Neuronal stem cell (in vitro differentiated cells): ENCODE measurements at regions not wholly inside any gene's neighbourhood (a gene's known extent, or its start where the extent isn't known, plus 50 kb on each side); places are given as distances from the start of the nearest gene placed in this dataset.

ENCODE experiments used
- DNase-seq: peaks from one replicate; pipeline ENCODE4 v3.0.0-alpha.2; 2013; ENCODE audit warnings: low spot score
- H2AFZ ChIP-seq: one replicate; pipeline ENCODE4 v1.6.1; 2013; ENCODE audit warnings: mild to moderate bottlenecking, low read length, inconsistent platforms
- H2AK5ac ChIP-seq: 2 replicates; pipeline ENCODE4 v1.6.1; 2013; ENCODE audit warnings: low read depth, mild to moderate bottlenecking, inconsistent platforms, low read length, moderate library complexity, mixed read lengths
- H2BK120ac ChIP-seq: 2 replicates; pipeline ENCODE4 v1.6.1; 2013; ENCODE audit warnings: low read depth, mild to moderate bottlenecking, inconsistent platforms, low read length, moderate library complexity, mixed read lengths
- H2BK12ac ChIP-seq: one replicate; pipeline ENCODE4 v1.6.1; 2013; ENCODE audit warnings: low read length, inconsistent platforms
- H2BK15ac ChIP-seq: 2 replicates; pipeline ENCODE4 v1.6.1; 2013; ENCODE audit warnings: mild to moderate bottlenecking, low read length, inconsistent platforms, mixed read lengths
- H2BK5ac ChIP-seq: one replicate; pipeline ENCODE4 v1.6.1; 2013; ENCODE audit warnings: inconsistent platforms, mild to moderate bottlenecking, low read length, moderate library complexity
- H3K14ac ChIP-seq: one replicate; pipeline ENCODE4 v1.6.1; 2013; ENCODE audit warnings: low read length, inconsistent platforms
- H3K18ac ChIP-seq: 2 replicates; pipeline ENCODE4 v1.6.1; 2013; ENCODE audit warnings: low read length, inconsistent platforms
- H3K23ac ChIP-seq: 2 replicates; pipeline ENCODE4 v1.6.1; 2013; ENCODE audit warnings: low read depth, mild to moderate bottlenecking, mixed read lengths, low read length, inconsistent platforms; ENCODE audit not compliant: poor library complexity
- H3K27ac ChIP-seq: replicated peaks from 3 replicates; pipeline ENCODE4 v1.5.1; 2013; ENCODE audit warnings: low read length, inconsistent platforms
- H3K27me3 ChIP-seq, 3 experiments: 2 replicates each; pipeline ENCODE4 v1.6.1; 2013; ENCODE audit warnings: low read length in 3 of 3, mild to moderate bottlenecking in 2 of 3, inconsistent platforms in 1 of 3, low read depth in 1 of 3, mixed read lengths in 1 of 3, moderate library complexity in 1 of 3; ENCODE audit not compliant: control insufficient read depth in 3 of 3, insufficient read depth in 3 of 3
- H3K36me3 ChIP-seq, 2 donors: replicated peaks in 1 of 2; 2 replicates each; pipeline ENCODE4 v1.6.1; 2013; ENCODE audit warnings: low read length in 2 of 2; ENCODE audit not compliant: control insufficient read depth in 2 of 2, insufficient read depth in 2 of 2
- H3K4ac ChIP-seq: 2 replicates; pipeline ENCODE4 v1.6.1; 2013; ENCODE audit warnings: inconsistent platforms, mild to moderate bottlenecking, low read length, moderate library complexity
- H3K4me1 ChIP-seq, 2 donors: 1 replicate in 1 of 2; 2 replicates in 1 of 2; pipeline ENCODE4 v1.6.1; 2013; ENCODE audit warnings: low read length in 2 of 2, low read depth in 1 of 2; ENCODE audit not compliant: control insufficient read depth in 2 of 2, insufficient read depth in 1 of 2
- H3K4me2 ChIP-seq: one replicate; pipeline ENCODE4 v1.6.1; 2013; ENCODE audit warnings: mild to moderate bottlenecking, low read length, inconsistent platforms; ENCODE audit not compliant: insufficient read depth, poor library complexity, severe bottlenecking
- H3K4me3 ChIP-seq, 2 donors: 2 replicates each; pipeline ENCODE4 v1.5.1; 2013; ENCODE audit warnings: low read length in 2 of 2, mild to moderate bottlenecking in 2 of 2, inconsistent platforms in 1 of 2, moderate library complexity in 1 of 2
- H3K79me1 ChIP-seq: one replicate; pipeline ENCODE4 v1.6.1; 2013; ENCODE audit warnings: low read depth, mild to moderate bottlenecking, inconsistent platforms, low read length, moderate library complexity
- H3K9ac ChIP-seq: one replicate; pipeline ENCODE4 v1.6.1; 2013; ENCODE audit warnings: mild to moderate bottlenecking, low read depth, low read length, inconsistent platforms; ENCODE audit not compliant: poor library complexity
- H3K9me3 ChIP-seq, 2 donors: replicated peaks in 1 of 2; 2 replicates each; pipeline versions ENCODE3 to v1.6.1; 2013; ENCODE audit warnings: low read length in 2 of 2, mild to moderate bottlenecking in 2 of 2, inconsistent platforms in 1 of 2, low read depth in 1 of 2, mixed read lengths in 1 of 2, moderate library complexity in 1 of 2; ENCODE audit not compliant: control insufficient read depth in 2 of 2, insufficient read depth in 1 of 2
- H4K8ac ChIP-seq: one replicate; pipeline ENCODE4 v1.6.1; 2013; ENCODE audit warnings: low read depth, mild to moderate bottlenecking, inconsistent platforms, low read length, moderate library complexity
- H4K91ac ChIP-seq: one replicate; pipeline ENCODE4 v1.6.1; 2013; ENCODE audit warnings: low read length, low read depth, mild to moderate bottlenecking, inconsistent platforms; ENCODE audit not compliant: poor library complexity
- WGBS, 2 donors: extraction: QIAGEN DNeasy Blood & Tissue Kit; methylation state at CpG; one replicate each; pipeline ENCODE4 v1.1.7; 2013; ENCODE audit warnings: missing lambda C conversion rate in 2 of 2, mixed read lengths in 1 of 2; ENCODE audit not compliant: insufficient read length in 2 of 2, insufficient replicate concordance in 1 of 2; ENCODE audit errors: extremely low coverage in 2 of 2; 5-methylcytosine and 5-hydroxymethylcytosine counted together

DNA sequence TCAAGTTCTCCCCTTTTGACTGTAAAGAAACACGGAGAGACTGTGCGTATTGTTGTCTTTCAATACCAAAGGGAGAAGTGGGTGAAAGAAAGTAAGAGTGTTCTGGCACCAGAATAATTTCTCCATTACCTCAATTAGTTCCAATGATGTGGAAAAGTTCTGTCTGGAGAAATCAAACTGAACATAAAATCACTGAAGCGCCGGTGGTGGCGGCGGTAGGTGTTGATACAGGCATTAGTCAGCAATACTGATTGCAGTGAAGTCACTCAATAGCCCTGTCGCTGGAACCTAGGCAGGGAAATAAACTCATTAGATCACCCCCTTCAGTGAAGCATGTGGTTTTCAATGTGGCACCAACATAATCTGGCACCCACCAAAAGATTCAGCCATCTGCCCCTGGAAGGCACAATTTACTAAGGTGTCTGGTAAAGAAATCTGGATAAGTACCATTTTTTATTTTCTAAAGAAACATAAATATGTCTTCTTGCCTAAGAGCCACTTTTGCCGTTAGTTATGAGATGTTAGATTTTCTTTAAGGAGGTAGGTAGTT is 274.2 kb upstream of the SOX9 start:
- H3K27ac ChIP-seq = no peak overlapping the region
- no peak overlapping the region for H2BK5ac ChIP-seq
- no peak overlapping the region for H4K8ac ChIP-seq
- H2BK12ac ChIP-seq = no peak overlapping the region
- H3K4ac ChIP-seq = no peak overlapping the region
- H3K23ac ChIP-seq = no peak overlapping the region
- no CpG with 5 or more reads among the region's 8 CpGs for WGBS, 2 donors
- no peak overlapping the region for H3K4me3 ChIP-seq
- H3K4me1 ChIP-seq = peaks cover 0 to 2% of the 10 kb centered on the region in 2 donors
- no peak overlapping the region for H2AK5ac ChIP-seq
- H4K91ac ChIP-seq = no peak overlapping the region
- H2BK120ac ChIP-seq = no peak overlapping the region
- no peaks in the 10 kb centered on the region for H3K27me3 ChIP-seq
- no peak overlapping the region for H3K9ac ChIP-seq
- no peaks in the 10 kb centered on the region for H3K79me1 ChIP-seq
- H3K18ac ChIP-seq = no peak overlapping the region
- H2AFZ ChIP-seq = peak overlapping the region; percentile 49
- no peak overlapping the region for H3K4me2 ChIP-seq
- H3K14ac ChIP-seq = no peak overlapping the region
- no peak for DNase-seq
- no peaks in the 10 kb centered on the region for H3K9me3 ChIP-seq
- H2BK15ac ChIP-seq = no peak overlapping the region
- no peaks in the 10 kb centered on the region for H3K36me3 ChIP-seq

DNA sequence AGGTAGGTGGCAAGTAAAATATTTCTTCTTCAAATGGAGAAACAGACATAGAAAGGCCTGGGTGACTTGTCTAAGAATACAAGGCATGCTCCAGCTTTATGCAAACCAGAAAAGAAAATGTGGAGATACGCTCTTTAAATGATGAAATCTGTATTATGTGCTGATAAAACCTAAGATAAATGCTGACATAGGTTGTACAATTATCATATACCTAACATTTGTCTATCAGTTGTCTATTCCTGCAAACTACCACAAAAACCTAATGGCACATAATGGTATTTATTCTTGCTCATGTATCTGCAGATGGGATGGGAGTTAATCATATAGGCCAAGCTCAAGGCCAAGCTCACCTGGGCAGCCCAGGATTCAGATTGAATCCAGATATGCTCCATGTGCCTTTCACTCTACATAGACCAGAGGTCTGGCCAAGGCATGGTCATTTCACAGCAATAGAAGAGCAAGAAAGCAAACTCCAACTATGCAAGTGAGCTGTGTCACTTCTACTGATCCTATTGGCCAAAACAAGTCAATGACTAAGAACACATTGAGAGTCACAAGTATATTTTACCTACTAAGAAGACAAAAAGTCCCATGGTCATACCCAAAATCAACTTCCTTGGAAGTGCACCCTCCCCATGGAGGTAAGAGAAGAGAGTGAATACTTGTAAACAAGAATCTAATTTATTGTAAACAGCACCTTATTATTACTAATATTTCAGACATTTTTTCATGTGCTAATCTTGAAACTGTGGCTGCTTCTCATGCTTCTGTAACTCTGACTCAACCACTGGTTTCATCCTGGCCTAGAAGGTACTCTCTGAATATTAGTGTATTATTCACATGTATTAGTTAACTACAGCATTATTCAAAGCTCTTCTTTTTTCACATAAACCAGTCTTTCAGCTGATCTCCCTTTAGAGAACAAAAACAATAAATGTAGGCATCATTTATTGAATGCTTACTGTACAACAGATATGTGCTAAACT is 270.7 kb upstream of the SOX9 start:
- Histone ChIP-seq H3K4me2 (no peak overlapping the region), H2BK120ac (no peak overlapping the region), H4K8ac (no peak overlapping the region), H3K18ac (no peak overlapping the region), H3K4ac (no peak overlapping the region), H2BK5ac (no peak overlapping the region), H3K27ac (no peak overlapping the region), H4K91ac (no peak overlapping the region), H3K27me3 (no peaks in the 10 kb centered on the region), H3K9ac (no peak overlapping the region), H3K4me1 (peaks cover 0 to 5% of the 10 kb centered on the region in 2 donors), H2AFZ (no peak overlapping the region), H3K9me3 (no peaks in the 10 kb centered on the region), H3K23ac (no peak overlapping the region), H3K79me1 (no peaks in the 10 kb centered on the region), H2BK12ac (no peak overlapping the region), H3K36me3 (no peaks in the 10 kb centered on the region), H3K4me3 (no peak overlapping the region), H2BK15ac (no peak overlapping the region), H3K14ac (no peak overlapping the region), H2AK5ac (no peak overlapping the region)
- no peak for DNase-seq
- no CpG with 5 or more reads among the region's 1 CpG for WGBS, 2 donors

DNA sequence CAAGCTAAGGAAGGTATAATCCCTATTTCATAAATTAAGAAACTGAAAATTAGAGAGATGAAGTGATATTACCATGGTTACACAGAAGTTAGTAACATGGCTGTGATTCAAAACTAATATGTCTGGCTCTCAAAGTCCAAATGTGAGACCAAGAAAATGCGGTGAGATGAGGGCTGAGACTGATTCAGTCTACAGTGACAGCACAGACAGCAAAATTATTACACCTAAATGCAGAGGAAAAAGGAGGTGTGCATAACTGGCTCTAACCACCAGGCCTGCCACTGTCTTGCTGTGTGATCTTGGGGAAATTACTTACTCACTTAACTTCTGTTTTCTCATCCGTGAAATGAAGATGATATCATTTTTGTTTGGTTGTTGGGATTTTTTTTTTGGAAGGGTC is 270.0 kb upstream of the SOX9 start:
- no peaks in the 10 kb centered on the region for H3K27me3 ChIP-seq
- H4K8ac ChIP-seq = no peak overlapping the region
- H3K9me3 ChIP-seq = no peaks in the 10 kb centered on the region
- H2BK15ac ChIP-seq = no peak overlapping the region
- no peak overlapping the region for H4K91ac ChIP-seq
- no peak overlapping the region for H3K4me2 ChIP-seq
- H3K4ac ChIP-seq = no peak overlapping the region
- H3K9ac ChIP-seq = no peak overlapping the region
- no peak for DNase-seq
- no CpG with 5 or more reads among the region's 2 CpGs for WGBS, 2 donors
- no peak overlapping the region for H3K18ac ChIP-seq
- no peak overlapping the region for H2AFZ ChIP-seq
- H2BK5ac ChIP-seq = no peak overlapping the region
- H2BK12ac ChIP-seq = no peak overlapping the region
- no peak overlapping the region for H2AK5ac ChIP-seq
- H3K14ac ChIP-seq = no peak overlapping the region
- H3K79me1 ChIP-seq = no peaks in the 10 kb centered on the region
- no peak overlapping the region for H3K4me3 ChIP-seq
- no peak overlapping the region for H3K23ac ChIP-seq
- no peak overlapping the region for H2BK120ac ChIP-seq
- H3K27ac ChIP-seq = no peak overlapping the region
- no peaks in the 10 kb centered on the region for H3K36me3 ChIP-seq
- peaks cover 0 to 9% of the 10 kb centered on the region in 2 donors for H3K4me1 ChIP-seq

DNA sequence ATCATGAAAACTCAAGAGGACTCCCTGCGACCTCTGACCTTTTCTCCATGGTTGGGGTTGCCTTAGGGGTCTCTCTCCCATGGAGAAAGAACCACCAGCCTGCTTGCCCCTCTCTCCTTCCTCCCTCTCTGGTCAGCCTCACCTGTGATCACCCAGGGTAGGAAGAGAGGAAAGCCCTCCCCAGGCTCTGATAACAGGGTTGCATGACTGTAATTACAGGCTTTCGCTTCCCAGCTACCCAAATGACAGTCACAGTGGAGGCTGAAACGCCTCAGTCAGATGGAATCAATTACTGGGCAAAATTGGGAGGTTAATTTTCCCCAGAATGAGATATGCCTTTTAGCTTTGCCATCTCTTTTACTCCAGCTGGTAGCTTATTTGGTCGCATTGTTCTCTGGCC is 265.8 kb upstream of the SOX9 start:
- no peak overlapping the region for H4K8ac ChIP-seq
- H2AK5ac ChIP-seq = no peak overlapping the region
- H3K4me2 ChIP-seq = no peak overlapping the region
- H2AFZ ChIP-seq = no peak overlapping the region
- no peak overlapping the region for H2BK15ac ChIP-seq
- H3K4ac ChIP-seq = no peak overlapping the region
- H3K27ac ChIP-seq = peak overlapping the region; percentile 3
- H3K9me3 ChIP-seq = no peaks in the 10 kb centered on the region
- no peak overlapping the region for H3K4me3 ChIP-seq
- H3K14ac ChIP-seq = no peak overlapping the region
- H3K4me1 ChIP-seq = peaks cover 0 to 7% of the 10 kb centered on the region in 2 donors
- no peaks in the 10 kb centered on the region for H3K79me1 ChIP-seq
- H2BK12ac ChIP-seq = no peak overlapping the region
- H3K18ac ChIP-seq = no peak overlapping the region
- H4K91ac ChIP-seq = no peak overlapping the region
- H2BK120ac ChIP-seq = no peak overlapping the region
- H3K27me3 ChIP-seq = no peaks in the 10 kb centered on the region
- DNase-seq = no peak
- H3K9ac ChIP-seq = no peak overlapping the region
- no peaks in the 10 kb centered on the region for H3K36me3 ChIP-seq
- no peak overlapping the region for H3K23ac ChIP-seq
- no CpG with 5 or more reads among the region's 4 CpGs for WGBS, 2 donors
- H2BK5ac ChIP-seq = no peak overlapping the region
